GM12891 (cell line): ENCODE measurements at regions not wholly inside any gene's neighbourhood (a gene's known extent, or its start where the extent isn't known, plus 50 kb on each side); places are given as distances from the start of the nearest gene placed in this dataset.

Source experiments
- POLR2A ChIP-seq: IDR thresholded peaks from 2 replicates; pipeline ENCODE4 v1.6.1; 2011; ENCODE audit warnings: low read depth, low read length, control low read depth
- POLR2AphosphoS5 ChIP-seq: IDR thresholded peaks from 2 replicates; pipeline ENCODE4 v1.6.1; 2011; ENCODE audit warnings: low read depth, low read length, control low read depth
- SPI1 ChIP-seq: IDR thresholded peaks from 2 replicates; pipeline ENCODE4 v1.6.1; 2011; ENCODE audit warnings: low read depth, low read length, control low read depth
- TAF1 ChIP-seq: IDR thresholded peaks from 2 replicates; pipeline ENCODE4 v1.6.1; 2011; ENCODE audit warnings: low read depth, low read length, control low read depth

DNA sequence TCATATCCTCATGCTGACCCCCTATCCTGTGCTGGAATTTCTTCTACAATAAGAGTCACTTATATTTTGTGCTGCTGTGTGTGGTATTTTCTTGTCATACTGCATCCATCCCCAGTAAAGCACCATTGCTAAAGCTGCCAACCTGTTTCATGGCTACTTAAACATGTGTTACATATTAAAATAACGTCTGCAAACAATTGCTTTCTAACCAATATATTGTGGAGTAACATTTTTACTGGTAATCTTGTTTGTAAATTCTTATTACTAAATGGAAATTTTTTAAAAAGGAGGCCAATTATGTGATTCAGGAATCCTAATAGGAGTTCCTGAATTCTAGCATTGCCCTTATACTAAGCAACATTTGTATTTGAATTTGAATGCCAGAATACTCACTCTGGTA is 160.3 kb upstream of the VEGFC start:
- no peak for TF ChIP-seq TAF1
- no peak for TF ChIP-seq POLR2AphosphoS5
- TF ChIP-seq POLR2A = no peak
- no peak for TF ChIP-seq SPI1
